Osteoblast (primary cell): ENCODE measurements at regions not wholly inside any gene's neighbourhood (a gene's known extent, or its start where the extent isn't known, plus 50 kb on each side); places are given as distances from the start of the nearest gene placed in this dataset.
"Not testable (repeated sequence)": the region's sequence is repeated elsewhere in the genome, so short reads cannot be mapped to it uniquely, and the experiment has no call there.

Experiments
- DNase-seq: peaks from one replicate; pipeline ENCODE4 v3.0.0; 2011; ENCODE audit warnings: low spot score, mixed read lengths; ENCODE audit not compliant: insufficient read length; ENCODE audit errors: missing footprints
- H2AFZ ChIP-seq: 2 replicates; pipeline ENCODE4 v1.6.0; 2011; ENCODE audit warnings: mild to moderate bottlenecking, low read length
- H3K27ac ChIP-seq: 2 replicates; pipeline ENCODE4 v1.5.1; 2011; ENCODE audit warnings: mild to moderate bottlenecking, low read depth, low read length, moderate library complexity
- H3K27me3 ChIP-seq: 2 replicates; pipeline ENCODE4 v1.6.0; 2012; ENCODE audit warnings: mild to moderate bottlenecking, control low read depth, inconsistent platforms, low read length, moderate library complexity; ENCODE audit not compliant: insufficient read depth
- H3K36me3 ChIP-seq: 2 replicates; pipeline ENCODE4 v1.5.1; 2011; ENCODE audit warnings: mild to moderate bottlenecking, low read length, control low read depth, moderate library complexity; ENCODE audit not compliant: insufficient read depth
- H3K4me1 ChIP-seq: 2 replicates; pipeline ENCODE4 v1.5.1; 2011; ENCODE audit warnings: mild to moderate bottlenecking, low read length, control low read depth, moderate library complexity; ENCODE audit not compliant: insufficient read depth
- H3K4me2 ChIP-seq: 2 replicates; pipeline ENCODE4 v1.6.0; 2011; ENCODE audit warnings: mild to moderate bottlenecking, low read length; ENCODE audit not compliant: insufficient read depth
- H3K4me3 ChIP-seq: fragments of 200-600 bp; sonication (generic); 3 replicates; pipeline ENCODE4 v1.5.1; 2012; ENCODE audit warnings: mild to moderate bottlenecking, low read length, inconsistent platforms; ENCODE audit not compliant: insufficient read depth
- H3K79me2 ChIP-seq: 2 replicates; pipeline ENCODE4 v1.6.0; 2012; ENCODE audit warnings: mild to moderate bottlenecking, low read length, control low read depth, inconsistent platforms; ENCODE audit not compliant: insufficient read depth
- H3K9me3 ChIP-seq: 2 replicates; pipeline ENCODE4 v1.5.1; 2011; ENCODE audit warnings: low read depth, low read length, control low read depth
- H4K20me1 ChIP-seq: 2 replicates; pipeline ENCODE4 v1.6.0; 2012; ENCODE audit warnings: mild to moderate bottlenecking, low read length, control low read depth; ENCODE audit not compliant: insufficient read depth
- CTCF ChIP-seq: IDR thresholded peaks from 2 replicates; pipeline ENCODE4 v1.5.1; 2011; ENCODE audit warnings: mild to moderate bottlenecking, low read depth, low read length, moderate library complexity; ENCODE audit errors: extremely low read depth

GRCh38 chr11:129569007-129569406 lies 193.4 kb downstream of the BARX2 start:
- H3K4me2 ChIP-seq: no peak overlapping the region
- H3K9me3 ChIP-seq: no peaks in the 10 kb centered on the region
- no peak overlapping the region for H3K4me3 ChIP-seq
- no peak overlapping the region for H3K27ac ChIP-seq
- H4K20me1 ChIP-seq: no peaks in the 10 kb centered on the region
- no peak for TF ChIP-seq CTCF
- DNase-seq: no peak
- no peak overlapping the region for H2AFZ ChIP-seq
- H3K27me3 ChIP-seq: no peaks in the 10 kb centered on the region
- H3K4me1 ChIP-seq: no peaks in the 10 kb centered on the region
- no peaks in the 10 kb centered on the region for H3K79me2 ChIP-seq
- no peaks in the 10 kb centered on the region for H3K36me3 ChIP-seq

DNA sequence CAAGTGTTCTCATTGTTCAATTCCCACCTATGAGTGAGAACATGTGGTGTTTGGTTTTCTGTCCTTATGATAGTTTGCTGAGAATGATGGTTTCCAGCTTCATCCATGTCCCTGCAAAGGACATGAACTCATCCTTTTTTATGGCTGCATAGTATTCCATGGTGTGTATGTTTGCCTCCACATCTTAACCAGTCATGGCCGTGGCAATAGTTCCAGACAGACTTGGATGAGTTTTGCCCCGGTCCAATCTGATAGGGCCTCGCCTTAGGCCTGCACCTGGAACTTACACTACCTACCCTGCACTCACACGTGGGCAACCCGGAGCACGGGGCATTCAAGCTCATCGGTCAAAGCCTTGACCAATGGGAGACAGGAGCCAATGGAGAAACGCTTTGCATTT lies 197.0 kb downstream of the BARX2 start:
- not testable (repeated sequence) for H3K36me3 ChIP-seq, H3K9me3 ChIP-seq, DNase-seq, H3K27me3 ChIP-seq, H3K4me3 ChIP-seq, H3K4me1 ChIP-seq, H3K79me2 ChIP-seq, H3K4me2 ChIP-seq, H2AFZ ChIP-seq, H3K27ac ChIP-seq, H4K20me1 ChIP-seq

DNA sequence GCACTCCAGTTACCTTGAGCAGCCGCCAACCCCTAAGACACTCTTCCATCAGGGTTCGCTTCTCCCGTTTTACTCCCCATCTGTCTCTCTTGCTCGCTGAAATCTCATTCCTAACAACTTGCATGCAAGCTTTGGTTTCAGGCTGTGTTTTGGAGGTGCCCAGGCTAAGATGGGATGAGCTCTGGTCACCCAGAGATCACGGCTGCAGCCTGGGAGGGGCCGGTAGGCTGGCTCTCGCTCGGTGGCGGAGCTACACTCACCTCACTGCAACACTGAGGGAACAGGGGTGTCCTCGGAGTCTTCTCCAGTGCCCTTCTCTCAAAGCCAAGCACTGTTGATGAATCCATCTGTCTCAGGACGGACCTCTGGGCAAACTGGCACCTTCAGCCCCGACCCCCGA lies 197.5 kb downstream of the BARX2 start:
- Histone ChIP-seq H3K79me2 (no peaks in the 10 kb centered on the region), H3K4me3 (no peak overlapping the region), H3K27ac (no peak overlapping the region), H3K9me3 (no peaks in the 10 kb centered on the region), H3K4me1 (no peaks in the 10 kb centered on the region), H4K20me1 (no peaks in the 10 kb centered on the region), H3K27me3 (no peaks in the 10 kb centered on the region), H3K4me2 (no peak overlapping the region), H2AFZ (no peak overlapping the region), H3K36me3 (no peaks in the 10 kb centered on the region)
- DNase-seq: no peak
- TF ChIP-seq CTCF: no peak

- H3K4me1 ChIP-seq: no peaks in the 10 kb centered on the region
- no peak overlapping the region for H3K4me3 ChIP-seq
- no peak for DNase-seq
- H3K27me3 ChIP-seq: no peaks in the 10 kb centered on the region
- no peaks in the 10 kb centered on the region for H4K20me1 ChIP-seq
- no peaks in the 10 kb centered on the region for H3K9me3 ChIP-seq
- no peak for TF ChIP-seq CTCF
- no peak overlapping the region for H3K27ac ChIP-seq
- no peak overlapping the region for H3K4me2 ChIP-seq
- H3K79me2 ChIP-seq: no peaks in the 10 kb centered on the region
- H2AFZ ChIP-seq: no peak overlapping the region
- no peaks in the 10 kb centered on the region for H3K36me3 ChIP-seq
Measured at GRCh38 chr11:129574431-129574830, 198.8 kb downstream of the BARX2 start.

DNA sequence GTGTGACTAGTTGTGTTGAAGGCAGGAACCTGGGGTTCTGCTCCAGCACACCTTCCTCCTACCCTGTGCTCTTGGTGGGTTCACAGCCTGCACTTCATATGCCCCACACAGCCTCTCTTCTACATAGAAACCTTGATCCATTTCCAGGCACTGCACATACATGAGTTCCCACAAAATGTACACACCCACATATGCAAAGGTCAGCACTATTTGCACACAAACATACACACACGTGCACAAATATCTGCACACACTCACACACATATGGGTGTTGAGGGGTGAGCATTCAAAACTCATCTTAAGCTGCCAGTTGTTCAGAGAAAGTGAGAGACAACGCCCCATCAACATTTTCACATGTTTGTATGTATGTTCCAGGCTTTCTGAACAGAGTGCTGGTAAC lies 201.0 kb downstream of the BARX2 start:
- Histone ChIP-seq H3K79me2 (no peaks in the 10 kb centered on the region), H3K27me3 (no peaks in the 10 kb centered on the region), H3K4me2 (no peak overlapping the region), H3K27ac (no peak overlapping the region), H3K36me3 (no peaks in the 10 kb centered on the region), H3K4me3 (no peak overlapping the region), H3K4me1 (no peaks in the 10 kb centered on the region), H3K9me3 (no peaks in the 10 kb centered on the region), H2AFZ (no peak overlapping the region), H4K20me1 (no peaks in the 10 kb centered on the region)
- DNase-seq: no peak
- TF ChIP-seq CTCF: no peak
